OCI-LY7 (cell line): ENCODE measurements at regions not wholly inside any gene's neighbourhood (a gene's known extent, or its start where the extent isn't known, plus 50 kb on each side); places are given as distances from the start of the nearest gene placed in this dataset.

Experiments
- BruUV-seq: library from RNA; stranded (reverse); fragments of 400-500 nt; replicated peaks from 2 replicates; lab custom pipeline; 2021; lab: Mats Ljungman, UMichigan
- CTCF ChIA-PET: fragments of 300-600 bp; sonication (Branson Sonifier 250); formaldehyde crosslinking; loops from one replicate; lab custom pipeline; 2022; ENCODE audit warnings: antibody characterized with exemption; ENCODE audit not compliant: unreplicated experiment; lab: Charles Lee
- POLR2A ChIA-PET: fragments of 300-600 bp; sonication (Branson Sonifier 250); formaldehyde crosslinking; loops from one replicate; lab custom pipeline; 2022; ENCODE audit warnings: antibody characterized with exemption; lab: Charles Lee
- DNase-seq: peaks from one replicate; pipeline ENCODE4 v3.0.0-alpha.2; 2015; ENCODE audit warnings: low spot score
- H2AFZ ChIP-seq: fragments of 200-600 bp; sonication (generic), shearing (Covaris generic); 2 replicates; pipeline ENCODE4 v1.6.1; 2014; ENCODE audit warnings: mild to moderate bottlenecking, antibody characterized with exemption, low read length, moderate library complexity
- H3K27ac ChIP-seq: fragments of 200-600 bp; sonication (generic); 2 replicates; pipeline ENCODE4 v1.5.1; 2014; ENCODE audit warnings: mixed run types, low read depth, mild to moderate bottlenecking, moderate library complexity, low read length, inconsistent platforms; ENCODE audit not compliant: poor library complexity, severe bottlenecking
- H3K36me3 ChIP-seq: fragments of 200-600 bp; sonication (generic); 2 replicates; pipeline ENCODE4 v1.6.1; 2014; ENCODE audit warnings: mild to moderate bottlenecking, antibody characterized with exemption, low read length, moderate library complexity, mixed read lengths; ENCODE audit not compliant: insufficient read depth
- H3K4me1 ChIP-seq: fragments of 200-600 bp; sonication (generic); 2 replicates; pipeline ENCODE4 v1.5.1; 2014; ENCODE audit warnings: mild to moderate bottlenecking, low read length; ENCODE audit not compliant: insufficient read depth, poor library complexity, severe bottlenecking
- H3K4me2 ChIP-seq: fragments of 200-600 bp; sonication (generic); 2 replicates; pipeline ENCODE4 v1.6.1; 2014; ENCODE audit warnings: mild to moderate bottlenecking, low read length
- H3K4me3 ChIP-seq: fragments of 200-600 bp; sonication (generic); 2 replicates; pipeline ENCODE4 v1.5.1; 2014; ENCODE audit warnings: mild to moderate bottlenecking, low read depth, low read length; ENCODE audit not compliant: poor library complexity, severe bottlenecking
- H3K79me2 ChIP-seq: fragments of 200-600 bp; sonication (generic); 2 replicates; pipeline ENCODE4 v1.6.1; 2016; ENCODE audit warnings: low read depth, mild to moderate bottlenecking, low read length, moderate library complexity, mixed read lengths; ENCODE audit not compliant: insufficient read depth
- H3K9me2 ChIP-seq: fragments of 200-600 bp; sonication (generic); 2 replicates; pipeline ENCODE4 v1.6.1; 2016; ENCODE audit warnings: mild to moderate bottlenecking, low read length, mixed read lengths; ENCODE audit not compliant: insufficient read depth
- H3K9me3 ChIP-seq: fragments of 200-600 bp; sonication (generic); 2 replicates; pipeline ENCODE4 v1.6.1; 2014; ENCODE audit warnings: mild to moderate bottlenecking, mixed run types, low read length, mixed read lengths
- H4K20me1 ChIP-seq: fragments of 200-600 bp; sonication (generic); 2 replicates; pipeline ENCODE4 v1.6.1; 2014; ENCODE audit warnings: mild to moderate bottlenecking, antibody characterized with exemption, low read length, moderate library complexity, mixed read lengths; ENCODE audit not compliant: insufficient read depth
- EZH2phosphoT487 ChIP-seq: fragments of 200-600 bp; sonication (generic); IDR thresholded peaks from 2 replicates; pipeline ENCODE4 v1.6.1; 2018; ENCODE audit warnings: low read depth, borderline replicate concordance, mild to moderate bottlenecking, mixed run types, antibody characterized with exemption, low read length, moderate library complexity, mixed read lengths
- intact Hi-C: fragments of 100-400 bp; cut with micrococcal nuclease; formaldehyde crosslinking; loops from one replicate; pipeline ENCODE4 v1.10.0; 2022; ENCODE audit not compliant: unreplicated experiment
- TF ChIP-seq, protein P1 (sequence below): fragments of 200-600 bp; sonication (generic); conservative IDR thresholded peaks from 2 replicates; pipeline ENCODE4 v1.5.1; 2014; ENCODE audit warnings: mild to moderate bottlenecking, antibody characterized with exemption, low read length, moderate library complexity, mixed read lengths

DNA sequence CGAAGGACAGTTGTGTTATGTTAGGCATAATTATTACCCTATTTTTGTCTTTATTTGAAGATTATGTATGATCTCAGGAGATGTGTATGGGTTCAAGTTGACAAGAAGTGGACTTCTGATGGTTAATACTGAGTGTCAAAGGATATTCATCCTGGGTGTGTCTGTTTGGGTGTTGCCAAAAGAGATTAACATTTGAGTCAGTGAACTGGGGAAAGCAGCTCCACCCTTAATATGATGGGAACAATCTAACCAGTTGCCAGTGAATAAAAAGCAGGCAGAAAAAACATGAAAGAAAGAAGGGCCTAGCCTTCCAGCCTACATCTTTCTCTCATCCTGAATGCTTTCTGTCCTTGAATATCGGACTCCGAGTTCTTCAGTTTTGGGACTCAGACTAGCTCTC lies 332.6 kb downstream of the DTHD1 start:
- Histone ChIP-seq H3K4me1 (no peaks in the 10 kb centered on the region), H2AFZ (no peak overlapping the region), H3K36me3 (no peaks in the 10 kb centered on the region), H3K4me2 (no peak overlapping the region), H3K79me2 (no peaks in the 10 kb centered on the region), H3K9me2 (no peaks in the 10 kb centered on the region), H3K4me3 (no peak overlapping the region), H3K27ac (no peak overlapping the region), H3K9me3 (no peaks in the 10 kb centered on the region), H4K20me1 (no peaks in the 10 kb centered on the region)
- ChIA-PET POLR2A (no interaction called here), CTCF (no interaction called here)
- BruUV-seq: no TSS peak
- DNase-seq: no peak
- TF ChIP-seq EZH2phosphoT487: no peak
- TF ChIP-seq, protein P1, sequence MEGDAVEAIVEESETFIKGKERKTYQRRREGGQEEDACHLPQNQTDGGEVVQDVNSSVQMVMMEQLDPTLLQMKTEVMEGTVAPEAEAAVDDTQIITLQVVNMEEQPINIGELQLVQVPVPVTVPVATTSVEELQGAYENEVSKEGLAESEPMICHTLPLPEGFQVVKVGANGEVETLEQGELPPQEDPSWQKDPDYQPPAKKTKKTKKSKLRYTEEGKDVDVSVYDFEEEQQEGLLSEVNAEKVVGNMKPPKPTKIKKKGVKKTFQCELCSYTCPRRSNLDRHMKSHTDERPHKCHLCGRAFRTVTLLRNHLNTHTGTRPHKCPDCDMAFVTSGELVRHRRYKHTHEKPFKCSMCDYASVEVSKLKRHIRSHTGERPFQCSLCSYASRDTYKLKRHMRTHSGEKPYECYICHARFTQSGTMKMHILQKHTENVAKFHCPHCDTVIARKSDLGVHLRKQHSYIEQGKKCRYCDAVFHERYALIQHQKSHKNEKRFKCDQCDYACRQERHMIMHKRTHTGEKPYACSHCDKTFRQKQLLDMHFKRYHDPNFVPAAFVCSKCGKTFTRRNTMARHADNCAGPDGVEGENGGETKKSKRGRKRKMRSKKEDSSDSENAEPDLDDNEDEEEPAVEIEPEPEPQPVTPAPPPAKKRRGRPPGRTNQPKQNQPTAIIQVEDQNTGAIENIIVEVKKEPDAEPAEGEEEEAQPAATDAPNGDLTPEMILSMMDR: no peak
- intact Hi-C loops: no loop called here

- ChIA-PET POLR2A (interaction anchor here (0.5 to 1.2 kb wide), 2 partner anchors 13 to 19 kb away, joined by 3 to 5 read pairs; no protein-coding TSS in a partner anchor), CTCF (no interaction called here)
- H3K9me3 ChIP-seq: no peaks in the 10 kb centered on the region
- no peak for DNase-seq
- H4K20me1 ChIP-seq: no peaks in the 10 kb centered on the region
- no peaks in the 10 kb centered on the region for H3K79me2 ChIP-seq
- H2AFZ ChIP-seq: no peak overlapping the region
- intact Hi-C loops: no loop called here
- H3K9me2 ChIP-seq: no peaks in the 10 kb centered on the region
- no peaks in the 10 kb centered on the region for H3K4me1 ChIP-seq
- no TSS peak for BruUV-seq
- no peak overlapping the region for H3K4me3 ChIP-seq
- no peak overlapping the region for H3K27ac ChIP-seq
- no peak for TF ChIP-seq EZH2phosphoT487
- TF ChIP-seq, protein P1: no peak
- no peak overlapping the region for H3K4me2 ChIP-seq
- H3K36me3 ChIP-seq: no peaks in the 10 kb centered on the region
Observed at GRCh38 chr4:36618102-36618501, 336.7 kb downstream of the DTHD1 start.

DNA sequence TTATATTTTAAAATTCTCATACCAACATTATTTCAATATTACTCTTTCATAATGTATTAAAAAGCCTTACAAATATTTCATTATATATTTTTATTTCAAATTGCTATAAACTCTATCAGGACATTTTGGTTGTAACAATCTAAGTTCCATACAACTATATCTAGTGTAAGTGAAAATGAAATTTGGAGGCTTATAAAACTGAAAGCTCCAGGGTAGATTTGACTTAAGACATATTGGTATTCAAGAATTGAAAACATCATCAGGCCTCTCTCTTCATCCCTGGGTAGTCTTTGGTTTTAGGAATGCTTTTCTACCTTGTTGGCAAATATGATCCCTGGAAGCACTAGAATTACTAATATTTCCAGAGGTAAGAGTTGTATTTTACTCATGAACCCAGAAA lies 342.6 kb downstream of the DTHD1 start:
- H3K9me3 ChIP-seq: no peaks in the 10 kb centered on the region
- intact Hi-C loops: no loop called here

More for the DNA sequence above, 342.6 kb downstream of the DTHD1 start:
- Histone ChIP-seq H2AFZ (no peak overlapping the region), H3K4me1 (no peaks in the 10 kb centered on the region), H3K27ac (no peak overlapping the region), H3K9me2 (no peaks in the 10 kb centered on the region), H3K36me3 (no peaks in the 10 kb centered on the region), H3K4me2 (no peak overlapping the region), H4K20me1 (no peaks in the 10 kb centered on the region), H3K79me2 (no peaks in the 10 kb centered on the region), H3K4me3 (no peak overlapping the region)
- ChIA-PET POLR2A (no interaction called here), CTCF (no interaction called here)
- no peak for DNase-seq
- BruUV-seq: no TSS peak
- TF ChIP-seq EZH2phosphoT487: no peak
- TF ChIP-seq, protein P1: no peak
